ENCODE measurements at regions not wholly inside any gene's neighbourhood (a gene's known extent, or its start where the extent isn't known, plus 50 kb on each side); places are given as distances from the start of the nearest gene placed in this dataset.

DNA sequence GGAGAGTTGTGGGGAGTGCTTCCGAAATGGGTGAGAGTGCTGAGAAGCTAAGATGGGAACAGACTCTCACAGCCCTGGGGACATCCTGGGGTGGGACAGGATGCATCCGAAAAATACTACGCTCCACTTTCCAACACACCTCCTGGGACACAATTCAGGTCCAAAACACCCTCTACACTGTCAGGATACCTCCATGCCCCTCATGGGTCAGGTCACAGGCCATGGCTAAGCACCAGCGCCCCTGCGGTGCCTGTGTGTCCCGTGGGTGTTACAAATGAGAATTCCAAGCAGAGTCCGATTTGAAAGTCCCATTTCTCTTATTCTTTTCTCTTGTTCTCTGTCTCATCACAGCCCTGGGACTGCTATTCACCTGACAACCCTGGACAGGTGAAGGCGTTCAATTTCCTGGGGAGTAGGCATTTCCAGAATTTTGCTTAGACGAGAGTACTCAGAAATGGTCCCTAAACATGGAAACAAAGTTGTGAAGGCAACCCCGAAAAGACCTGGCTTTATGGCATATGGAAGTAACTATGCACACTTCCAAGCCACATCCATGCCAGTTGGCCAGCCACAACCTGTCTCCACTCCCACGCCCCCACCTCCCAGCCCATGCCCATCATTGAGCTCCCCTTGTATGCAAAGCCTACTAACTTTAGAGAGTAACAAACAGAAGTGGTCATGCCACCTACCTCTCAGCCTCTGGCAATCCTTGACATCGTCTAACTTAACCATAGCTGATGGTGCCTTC lies 87.9 kb upstream of the ZNF507 start:
- DNase-seq: no peak

DNA sequence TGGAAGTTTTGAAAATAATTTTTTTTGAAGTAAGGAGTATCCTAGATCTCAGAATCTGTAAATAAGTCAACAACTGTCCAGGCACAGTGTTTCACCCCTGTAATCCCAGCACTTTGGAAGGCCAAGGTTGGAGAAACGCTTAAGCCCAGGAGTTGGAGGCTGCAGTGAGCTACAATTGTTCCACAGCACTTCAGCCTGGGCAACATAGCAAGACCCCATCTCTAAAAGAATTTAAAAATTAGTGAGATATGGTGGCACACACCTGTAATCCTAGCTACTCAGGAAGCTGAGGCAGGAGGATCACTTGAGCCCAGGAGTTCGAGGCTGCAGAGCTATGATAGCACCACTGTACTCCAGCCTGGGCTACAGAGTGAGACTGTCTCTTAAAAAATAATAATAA lies 87.2 kb upstream of the ZNF507 start:
- no peak for DNase-seq

DNA sequence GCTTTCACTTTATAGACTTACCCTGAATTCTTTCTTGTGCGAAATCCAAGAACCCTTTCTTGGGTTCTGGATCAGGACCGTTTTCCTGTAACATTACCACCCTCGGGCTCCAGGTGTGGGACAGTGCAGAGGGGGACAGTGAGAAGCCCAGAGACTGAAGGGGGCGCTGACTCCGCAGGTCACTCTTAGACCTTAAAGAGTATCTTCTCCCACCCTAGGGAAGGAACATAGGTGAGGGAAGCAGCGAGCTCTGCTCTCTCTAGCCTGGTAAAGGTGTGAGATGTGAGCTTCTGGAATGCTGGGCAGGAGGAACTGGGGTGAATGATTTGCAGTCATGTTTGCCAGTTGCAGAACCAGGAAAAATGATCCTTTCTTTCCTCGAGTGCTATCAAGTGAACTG lies 80.8 kb upstream of the ZNF507 start:
- DNase-seq: no peak

DNA sequence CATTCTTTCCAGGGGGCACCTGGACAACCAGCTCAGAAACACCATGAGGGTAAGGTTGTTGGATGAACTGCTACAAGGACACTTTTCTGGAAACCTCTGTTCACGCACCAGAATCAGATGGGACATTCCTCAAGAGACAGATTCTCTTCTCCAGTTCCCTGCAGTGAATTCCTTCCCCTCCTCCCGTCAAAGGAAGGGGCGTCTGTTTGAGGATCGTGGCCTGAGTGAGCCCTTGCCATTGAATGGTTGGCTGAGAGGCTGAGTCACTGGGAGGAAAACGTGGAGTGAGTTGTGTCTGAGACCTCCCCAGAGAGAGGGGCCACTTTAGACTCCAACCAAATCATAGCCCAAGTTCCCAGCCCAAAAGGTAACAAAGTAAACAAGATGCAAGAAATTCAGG lies 79.4 kb upstream of the ZNF507 start:
- DNase-seq: no peak

DNA sequence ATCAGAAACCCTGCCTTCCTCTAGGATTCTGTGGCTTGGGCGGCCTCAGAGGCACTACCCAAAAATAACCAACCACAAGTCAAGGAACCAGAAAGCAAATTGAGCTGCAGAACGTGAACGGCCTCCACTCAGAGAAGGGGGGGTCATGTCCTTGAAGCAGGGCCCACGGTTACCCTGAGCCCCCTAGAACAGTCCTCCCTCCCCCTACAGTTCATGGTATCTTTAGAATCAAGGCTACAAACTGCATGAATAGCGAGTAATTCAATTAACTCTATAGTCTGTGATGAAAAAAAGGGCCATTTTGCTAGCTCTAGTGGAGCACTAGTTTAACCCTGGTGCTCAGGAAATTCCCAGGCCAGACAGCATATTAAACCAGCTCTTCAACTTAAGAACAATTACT lies 79.0 kb upstream of the ZNF507 start:
- no peak for DNase-seq

DNA sequence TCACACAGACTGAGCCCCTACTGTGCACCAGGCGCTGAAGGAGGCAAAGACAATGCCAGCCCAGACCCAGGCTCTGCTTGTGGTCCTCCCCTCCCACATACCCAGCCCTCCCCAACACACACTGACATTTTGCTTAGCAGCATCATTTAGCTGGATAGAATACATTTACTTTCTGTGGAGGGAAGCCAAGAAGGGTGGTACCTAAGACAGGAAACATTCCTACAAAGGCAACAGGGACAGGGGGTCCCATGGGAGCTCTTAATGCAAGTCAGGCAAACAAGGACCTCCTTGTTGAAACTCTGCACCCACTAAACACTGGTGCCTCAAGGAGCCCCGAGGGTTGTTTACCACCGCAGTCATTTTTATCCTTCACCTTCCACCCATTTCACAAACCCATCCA lies 77.0 kb upstream of the ZNF507 start:
- DNase-seq: no peak

DNA sequence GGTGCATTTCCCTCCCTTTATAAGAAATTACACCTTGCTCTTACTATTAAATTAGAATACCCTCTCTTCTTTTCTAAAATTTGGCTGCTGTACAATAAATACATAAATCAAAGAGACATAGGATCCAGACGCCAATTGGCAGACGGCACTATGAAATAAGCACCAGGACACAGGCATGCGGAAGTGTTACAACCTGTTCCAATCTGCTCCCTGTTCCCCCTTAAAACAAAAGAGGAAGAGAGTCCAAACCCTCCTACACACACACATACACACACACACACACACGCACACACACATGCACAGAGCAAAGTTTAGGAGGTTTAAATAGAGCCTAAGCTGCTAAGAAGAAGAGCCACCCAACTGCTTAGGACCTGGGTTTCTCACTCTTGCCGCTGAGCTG lies 75.6 kb upstream of the ZNF507 start:
- no peak for DNase-seq

DNA sequence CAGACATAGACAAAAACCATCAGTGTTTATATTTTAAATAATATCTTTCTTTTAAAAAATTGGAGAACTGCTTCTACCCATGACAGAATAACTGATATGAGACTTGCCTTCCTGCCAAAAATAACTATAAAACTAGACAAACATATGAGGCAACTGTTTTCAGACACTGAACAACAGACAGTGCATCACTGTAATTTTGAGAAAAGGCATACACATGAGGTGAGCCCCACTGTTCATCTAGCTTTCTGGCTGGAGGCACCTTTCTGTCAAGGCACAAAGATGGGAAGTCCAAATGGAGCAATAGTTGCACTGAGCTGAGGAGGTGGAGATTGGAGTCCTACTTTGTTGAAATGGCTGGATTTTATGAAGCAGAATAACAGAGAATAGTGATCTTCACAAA lies 71.9 kb upstream of the ZNF507 start:
- no peak for DNase-seq

DNA sequence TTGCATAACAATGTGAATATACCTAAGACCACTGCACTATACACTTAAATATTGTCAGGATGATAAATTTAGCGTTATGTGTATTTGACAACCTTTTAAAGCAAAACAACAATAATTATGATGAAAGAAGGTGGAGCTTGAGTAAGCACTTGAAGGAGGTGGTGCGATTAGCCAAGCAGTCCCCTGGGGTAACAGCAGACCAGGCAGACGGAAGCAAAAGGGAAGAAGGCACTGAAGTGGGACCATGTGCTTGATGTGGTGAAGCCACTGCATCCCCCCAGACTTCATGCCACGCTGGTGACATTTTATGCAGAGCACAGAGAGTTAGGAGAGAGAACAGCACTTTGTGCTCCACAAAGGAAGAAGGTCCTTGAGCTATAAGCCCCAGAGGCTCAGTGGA lies 58.3 kb upstream of the ZNF507 start:
- DNase-seq: peak; percentile 34

DNA sequence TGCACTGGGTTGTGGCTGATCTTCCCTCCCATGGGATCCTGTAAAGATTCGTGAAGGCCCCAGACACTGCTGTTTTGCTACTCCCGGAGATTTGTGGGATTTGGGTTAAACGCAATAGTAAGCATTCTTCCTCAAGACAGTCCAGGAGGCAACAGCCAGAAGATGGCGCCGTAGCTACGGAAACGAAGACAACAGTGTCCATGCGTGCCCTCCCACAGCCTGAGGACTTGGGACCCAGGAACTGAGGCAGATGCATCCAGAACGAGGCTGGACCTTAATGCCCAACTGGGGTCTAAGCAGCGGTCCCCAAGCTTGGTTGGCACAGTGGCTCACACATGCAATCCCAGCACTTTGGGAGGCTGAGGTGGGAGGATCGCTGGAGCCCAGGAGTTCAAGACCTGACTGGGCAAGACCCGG lies 57.6 kb upstream of the ZNF507 start:
- peak; percentile 76 for DNase-seq

DNA sequence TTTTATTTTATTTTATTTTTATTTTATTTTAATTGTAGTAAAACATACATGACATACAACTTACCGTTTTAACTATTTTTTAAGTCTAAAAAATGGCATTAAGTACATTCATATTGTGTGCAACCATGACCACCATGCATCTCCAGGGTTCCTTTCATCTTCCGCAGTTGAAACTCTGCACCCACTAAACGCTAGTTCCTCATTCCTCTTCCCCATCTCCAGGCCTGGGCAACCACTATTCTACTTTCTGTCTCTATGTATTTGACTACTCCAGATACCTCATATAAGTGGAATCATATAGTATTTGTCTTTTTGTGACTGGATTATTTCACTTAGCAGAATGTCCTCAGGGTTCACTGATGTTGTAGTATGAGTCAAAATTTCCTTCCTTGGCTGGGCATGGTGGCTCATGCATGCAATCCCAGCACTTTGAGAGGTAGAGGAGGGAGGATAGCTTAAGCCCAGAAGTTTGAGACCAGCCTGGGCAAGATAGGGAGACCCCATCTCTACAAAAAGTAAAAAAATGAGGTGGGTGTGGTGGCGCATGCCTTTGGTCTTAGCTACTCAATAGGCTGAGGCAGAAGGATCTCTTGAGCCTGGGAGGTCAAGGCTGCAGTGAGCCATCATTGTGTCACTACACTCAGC lies 55.7 kb upstream of the ZNF507 start:
- DNase-seq: no peak

DNA sequence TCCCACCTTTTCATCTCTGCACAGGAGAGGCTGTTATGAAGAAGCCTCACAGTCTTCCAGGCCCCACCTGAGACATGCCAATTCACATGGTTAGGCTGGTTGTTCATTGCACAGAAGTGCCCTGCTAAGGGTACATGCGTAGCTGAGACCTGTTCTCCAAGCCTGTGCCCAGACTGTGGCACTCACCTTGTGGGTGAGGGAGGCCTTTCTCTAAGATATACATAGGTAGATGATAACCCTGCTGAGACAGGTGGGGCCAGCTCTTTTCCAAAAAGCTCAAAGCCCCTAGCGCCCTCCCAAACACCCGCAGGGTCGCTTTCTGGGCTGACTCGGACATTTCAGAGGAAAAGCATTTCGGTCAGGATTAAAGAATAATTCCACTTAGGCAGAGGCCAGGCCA lies 53.5 kb upstream of the ZNF507 start:
- DNase-seq: no peak

DNA sequence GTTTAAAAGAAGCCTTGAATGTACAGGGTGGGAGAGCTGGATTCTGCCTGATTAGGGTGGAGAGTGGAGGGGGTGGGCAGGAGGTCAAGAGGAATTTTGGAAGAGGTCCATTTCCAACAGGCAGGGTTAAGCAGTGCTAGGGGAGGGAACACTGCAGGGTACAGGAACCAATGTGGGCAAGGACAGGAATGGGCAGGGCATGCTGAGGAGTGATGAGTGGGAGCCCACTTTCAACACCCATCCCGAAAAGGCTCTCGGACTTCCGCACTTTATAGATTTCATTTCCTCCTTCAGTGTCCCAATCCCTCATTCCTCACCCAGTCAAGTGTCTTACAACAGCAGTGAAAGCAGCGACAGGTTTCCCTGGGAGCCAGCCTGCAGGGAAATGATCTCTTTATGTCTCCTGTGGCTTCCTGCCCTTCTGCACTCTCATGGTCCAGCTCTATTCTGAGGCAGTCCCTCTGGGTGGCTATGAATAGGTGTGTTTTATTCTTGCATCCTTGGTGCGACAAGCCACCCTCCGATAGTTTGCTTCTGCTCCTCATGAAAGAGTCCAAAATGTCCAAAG lies 50.5 kb upstream of the ZNF507 start:
- DNase-seq: no peak
